Middle frontal gyrus (tissue), 1 donor: ENCODE measurements at regions not wholly inside any gene's neighbourhood (a gene's known extent, or its start where the extent isn't known, plus 50 kb on each side); places are given as distances from the start of the nearest gene placed in this dataset.

ENCODE experiments used
- DNase-seq: peaks from one replicate; pipeline ENCODE4 v3.0.0-alpha.2; 2015; ENCODE audit warnings: low spot score; ENCODE audit errors: extremely low spot score

GRCh38 chr4:11790230-11790629 lies 361.5 kb upstream of the HS3ST1 start:
- no peak for DNase-seq

DNA sequence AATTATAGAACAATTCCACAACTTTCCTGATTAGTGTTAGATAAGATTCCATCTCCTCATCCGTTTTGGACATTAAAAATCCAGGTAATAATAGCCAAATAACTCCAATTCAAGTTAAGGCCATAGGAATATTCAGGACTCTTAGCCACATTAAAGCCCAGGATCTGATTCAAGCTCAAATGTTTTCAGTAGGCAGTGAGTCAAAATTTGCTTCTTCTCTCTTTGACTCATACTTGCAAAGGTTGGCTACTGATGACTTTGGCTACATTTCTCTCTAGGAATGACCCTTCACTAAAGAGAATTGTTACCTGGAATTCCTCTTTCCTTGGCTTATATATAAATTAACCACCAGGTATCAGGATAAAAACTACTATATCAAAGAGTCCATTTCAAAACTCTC lies 354.9 kb upstream of the HS3ST1 start:
- DNase-seq = no peak

- DNase-seq = no peak
Observed at GRCh38 chr4:11782859-11783258, 354.2 kb upstream of the HS3ST1 start.

GRCh38 chr4:11777447-11777846 lies 348.8 kb upstream of the HS3ST1 start:
- no peak for DNase-seq

DNA sequence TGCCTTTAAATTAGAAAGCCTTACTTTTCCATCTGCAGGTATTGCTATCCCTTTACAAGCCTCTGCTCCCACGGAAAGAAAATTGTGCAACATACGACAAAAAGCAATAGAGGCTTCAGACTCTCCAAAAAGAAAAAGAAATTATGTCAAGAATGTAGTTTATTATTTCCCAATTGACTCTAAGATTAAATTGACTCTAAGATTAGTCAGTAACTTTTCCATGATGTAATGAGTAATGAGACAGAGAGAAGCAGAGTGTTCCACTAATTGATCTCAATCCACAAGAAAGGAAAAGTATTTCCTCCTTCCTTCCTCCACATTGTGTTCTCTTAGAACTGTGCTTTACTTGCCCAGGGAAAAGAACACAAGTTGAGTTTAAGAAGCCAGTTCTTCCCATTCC lies 345.7 kb upstream of the HS3ST1 start:
- no peak for DNase-seq

DNA sequence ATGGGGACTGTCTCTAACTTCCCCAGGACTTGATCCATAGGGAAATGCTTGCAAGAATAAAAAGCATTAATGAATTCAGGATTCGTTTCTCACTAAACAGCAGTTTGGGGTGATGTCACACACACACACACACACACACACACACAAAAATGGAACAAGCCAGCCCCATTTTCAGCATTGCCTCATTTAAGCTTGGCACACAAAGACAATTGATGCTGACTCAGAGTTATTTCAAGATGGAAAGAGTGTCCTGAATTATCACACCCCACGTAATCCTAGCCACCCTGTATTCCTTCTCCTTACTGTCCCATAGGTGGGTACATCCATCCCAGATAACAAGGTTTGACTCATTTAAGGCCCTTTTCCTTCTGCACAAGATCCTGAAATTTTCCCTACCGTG lies 345.1 kb upstream of the HS3ST1 start:
- DNase-seq = no peak

- no peak for DNase-seq
Observed at GRCh38 chr4:11769434-11769833, 340.7 kb upstream of the HS3ST1 start.

DNA sequence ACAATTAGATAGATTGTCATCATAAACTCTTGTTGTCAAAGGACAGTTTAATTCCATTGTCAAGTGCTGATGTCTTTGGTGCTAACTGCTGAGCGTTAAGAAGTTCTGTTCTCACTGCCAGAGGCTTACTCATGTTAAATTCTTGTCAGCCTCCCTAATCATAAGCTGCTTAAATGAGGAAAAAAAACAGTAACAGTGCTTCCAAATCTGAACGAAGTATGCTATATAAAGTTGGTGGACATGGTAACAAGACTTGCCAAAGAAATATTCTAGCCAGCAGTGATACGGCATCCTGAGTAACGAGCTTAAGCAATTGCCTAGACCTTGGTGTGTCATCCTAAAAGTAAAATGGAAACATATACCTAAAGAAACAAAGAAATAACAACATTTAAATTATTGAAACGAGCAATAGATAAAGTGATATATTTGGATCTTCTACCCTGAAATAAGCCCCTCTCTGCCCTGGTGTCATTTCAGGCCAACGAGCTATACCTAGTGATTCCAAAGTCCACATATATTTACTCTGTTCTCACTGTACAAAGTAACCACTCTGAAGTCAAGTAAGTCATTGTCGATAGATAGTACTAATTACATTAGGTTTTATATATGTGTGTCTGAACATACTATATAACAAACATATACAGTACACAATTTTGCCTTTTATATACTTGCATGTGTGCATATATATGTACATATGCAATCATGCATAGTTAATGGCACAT lies 339.7 kb upstream of the HS3ST1 start:
- no peak for DNase-seq

DNA sequence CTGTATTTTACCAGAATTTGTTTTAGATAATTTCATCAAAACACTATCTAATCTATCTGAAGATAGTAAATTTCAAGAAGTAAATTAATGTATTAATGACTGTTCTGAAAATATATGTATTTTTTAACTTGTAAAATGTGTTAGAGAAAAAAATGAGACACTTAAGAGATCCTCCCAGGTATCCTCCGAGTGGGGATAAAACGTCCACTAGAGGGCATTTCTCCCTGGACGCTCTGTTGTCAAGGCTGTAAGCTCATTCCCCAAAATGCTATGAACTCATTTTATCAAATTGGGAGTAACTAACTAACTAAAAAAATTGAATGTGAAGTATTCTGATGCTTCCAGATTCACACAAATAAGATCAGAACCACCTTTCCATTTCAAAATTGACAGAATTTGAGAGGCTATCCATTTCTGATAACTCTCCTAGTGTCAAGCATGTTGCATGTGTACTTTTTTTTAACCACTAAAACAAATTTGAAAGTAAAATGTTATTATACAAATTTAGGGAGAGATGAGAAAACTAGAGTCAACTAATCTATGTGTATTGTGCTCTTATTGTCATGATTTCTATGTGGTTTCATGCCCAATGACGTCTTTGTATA lies 337.3 kb upstream of the HS3ST1 start:
- peak; percentile 38 for DNase-seq

DNA sequence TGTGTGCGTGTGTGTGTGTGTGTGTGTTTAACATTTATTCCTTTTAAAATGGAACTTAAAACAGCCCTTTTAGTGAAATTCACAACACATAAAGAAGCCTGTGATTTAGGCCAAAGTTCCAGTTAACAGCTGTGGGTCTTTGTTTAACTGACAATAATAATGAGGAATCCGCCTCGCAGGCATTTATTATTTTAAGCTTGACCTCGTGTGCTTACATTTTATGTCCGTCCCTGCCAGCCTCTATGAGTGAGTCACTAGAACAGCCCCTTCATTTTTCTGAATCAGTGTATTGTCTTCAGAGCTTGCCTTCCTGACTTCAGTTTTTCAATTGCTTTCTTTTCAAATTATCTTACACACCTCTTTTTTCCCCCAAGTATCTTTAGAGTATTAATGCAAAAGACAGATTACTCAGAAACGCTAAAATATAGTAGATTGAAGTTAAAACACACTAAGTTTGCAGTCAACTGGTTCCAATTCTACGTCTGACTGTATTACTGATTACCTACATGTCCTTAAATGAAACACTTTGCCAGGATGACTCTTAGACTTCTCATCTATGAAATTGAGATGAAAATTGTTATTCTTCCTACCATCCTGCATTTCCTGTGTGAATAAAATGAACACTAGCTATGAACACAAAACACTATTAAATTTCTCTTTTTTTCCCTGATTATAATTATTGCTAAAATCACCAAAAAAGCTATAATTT lies 319.6 kb upstream of the HS3ST1 start:
- no peak for DNase-seq

DNA sequence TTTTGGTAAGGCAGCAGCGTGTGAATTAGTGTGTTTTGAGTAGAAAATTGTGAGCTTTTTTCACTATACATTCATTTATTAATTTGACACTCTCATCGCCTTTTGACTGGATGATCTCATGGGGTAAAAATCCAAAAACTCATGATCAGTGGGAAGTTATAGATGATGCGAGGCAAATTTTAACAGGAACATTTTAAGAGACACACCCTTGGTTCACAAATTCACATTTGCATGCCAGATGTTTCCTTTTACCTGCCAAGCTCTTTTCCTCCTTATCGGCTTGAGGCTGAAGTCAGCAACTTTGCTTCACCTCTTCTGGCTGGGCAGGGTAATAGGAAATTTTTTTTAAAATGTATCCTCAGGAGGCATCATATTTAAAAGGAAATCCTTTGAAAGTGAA lies 318.0 kb upstream of the HS3ST1 start:
- DNase-seq = no peak

- no peak for DNase-seq
Observed at GRCh38 chr4:11743976-11744375, 315.3 kb upstream of the HS3ST1 start.

GRCh38 chr4:11743236-11743635 lies 314.5 kb upstream of the HS3ST1 start:
- no peak for DNase-seq

- no peak for DNase-seq
Observed at GRCh38 chr4:11741190-11741652, 312.5 kb upstream of the HS3ST1 start.

DNA sequence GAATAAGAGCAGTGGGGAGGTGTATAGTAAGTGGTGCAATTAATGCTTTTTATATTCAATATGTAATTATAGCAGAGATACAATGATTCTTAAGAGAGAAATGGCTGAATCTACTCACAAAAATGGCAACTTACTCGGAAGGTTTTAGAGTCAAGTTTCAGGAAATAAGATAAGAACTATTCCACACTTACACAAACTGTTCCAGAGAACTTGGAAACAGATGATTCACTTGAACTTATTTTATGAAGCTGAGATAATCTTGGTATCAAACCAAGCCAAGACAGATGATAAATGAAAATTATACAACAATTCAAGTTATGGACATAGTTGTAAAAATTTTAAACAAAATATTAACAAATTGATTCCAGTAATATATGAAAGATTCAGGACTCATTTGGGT lies 311.3 kb upstream of the HS3ST1 start:
- no peak for DNase-seq

DNA sequence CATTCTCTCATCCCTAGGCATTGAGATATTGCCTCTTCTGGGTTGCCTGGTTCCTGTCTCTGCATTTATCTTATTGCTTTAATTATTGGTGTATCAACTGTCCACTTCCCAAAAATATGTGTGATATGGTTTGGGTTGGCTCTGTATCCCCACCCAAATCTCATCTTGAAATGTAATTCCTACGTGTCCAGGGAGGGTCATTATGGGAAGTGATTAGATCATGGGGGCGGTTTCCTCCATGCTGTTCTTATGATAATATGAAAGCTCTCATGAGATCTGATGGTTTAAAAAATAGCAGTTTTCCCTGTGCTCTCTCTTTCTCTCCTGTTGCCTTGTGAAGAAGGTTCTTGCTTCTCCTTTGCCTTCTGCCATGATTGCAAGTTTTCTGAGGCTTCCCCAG lies 308.3 kb upstream of the HS3ST1 start:
- no peak for DNase-seq

DNA sequence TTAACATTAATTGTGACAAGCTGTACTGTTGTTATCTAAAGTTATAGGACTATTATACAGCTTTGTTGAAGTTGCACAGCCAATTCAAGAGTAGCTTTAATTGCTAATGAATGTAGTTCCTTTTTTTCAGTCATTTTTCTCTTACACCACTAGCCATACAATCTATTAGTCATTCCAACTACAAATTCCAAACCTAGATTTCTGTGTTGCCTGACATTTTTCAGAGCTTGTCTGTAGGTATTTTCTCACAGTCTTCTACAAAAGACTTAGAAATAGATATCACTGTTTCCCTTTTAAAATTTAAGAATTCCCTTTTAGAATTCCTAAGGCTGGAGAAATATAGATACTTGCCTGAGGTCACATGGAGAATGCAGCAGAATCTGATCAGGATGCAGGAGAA lies 307.0 kb upstream of the HS3ST1 start:
- no peak for DNase-seq

DNA sequence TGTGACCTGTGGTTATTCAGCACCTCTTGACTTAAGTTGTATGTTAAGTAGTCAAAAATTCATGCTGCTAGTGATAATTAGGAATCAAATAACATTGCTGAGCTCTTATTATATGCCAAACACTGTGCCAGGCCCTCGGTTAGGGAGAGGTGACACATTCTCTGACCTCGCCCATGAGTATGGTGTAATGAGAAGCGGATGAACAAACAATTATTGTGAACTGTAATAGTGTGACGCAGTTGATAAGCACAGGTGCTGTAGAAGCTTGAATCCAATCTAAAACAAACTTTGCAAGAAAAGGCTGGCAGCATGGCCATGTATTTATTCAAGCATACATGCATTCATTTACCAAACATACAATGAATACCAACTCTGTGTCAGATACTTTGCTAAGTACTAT lies 303.5 kb upstream of the HS3ST1 start:
- no peak for DNase-seq

DNA sequence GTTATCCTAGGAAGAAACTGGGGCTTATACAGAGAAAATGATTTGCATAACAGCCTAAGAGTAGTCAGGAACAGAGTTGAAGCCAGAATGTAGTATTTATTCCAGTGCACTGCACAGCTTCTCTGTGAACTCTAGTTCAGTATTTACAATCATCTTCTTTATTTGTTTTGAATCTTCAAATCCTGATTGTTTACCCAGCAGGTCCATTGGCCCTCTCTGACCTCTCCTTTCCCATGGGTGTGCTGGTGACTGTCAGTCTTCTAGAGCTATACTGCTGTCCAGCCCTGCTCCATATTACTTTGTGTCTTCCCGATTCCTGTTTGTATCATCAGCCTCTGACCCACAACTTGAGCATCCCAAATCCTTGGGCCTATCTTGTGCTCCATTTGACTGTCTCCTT lies 301.9 kb upstream of the HS3ST1 start:
- no peak for DNase-seq

DNA sequence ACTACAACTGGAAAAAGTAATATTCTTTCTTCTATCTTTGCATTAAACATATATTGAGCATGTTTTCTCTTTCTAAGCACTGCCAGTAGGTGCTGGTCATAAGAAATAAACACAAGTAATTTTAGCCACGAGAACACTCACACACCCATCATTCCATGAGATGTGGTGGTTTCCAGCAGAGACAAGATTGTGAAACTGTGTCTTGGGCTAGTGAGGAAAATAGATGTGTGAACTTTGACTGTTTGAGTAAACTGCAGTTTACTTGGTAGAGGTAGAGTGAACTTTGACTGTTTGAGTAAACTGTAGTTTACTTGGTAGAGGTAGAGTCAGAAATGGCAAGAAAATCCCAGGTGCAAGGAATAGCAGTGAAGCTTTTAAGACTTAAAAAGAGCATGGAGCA lies 300.9 kb upstream of the HS3ST1 start:
- no peak for DNase-seq

- no peak for DNase-seq
Observed at GRCh38 chr4:11727903-11728564, 299.3 kb upstream of the HS3ST1 start.

GRCh38 chr4:11724731-11725130 lies 296.0 kb upstream of the HS3ST1 start:
- no peak for DNase-seq
